GM12878 (cell line): ENCODE measurements at regions not wholly inside any gene's neighbourhood (a gene's known extent, or its start where the extent isn't known, plus 50 kb on each side); places are given as distances from the start of the nearest gene placed in this dataset.

Source experiments
- ATAC-seq: fragments of 200-7000 bp; cut with Tn5 transposase; 3 replicates; pipeline ENCODE4 v1.9.1; 2020; ENCODE audit warnings: mild to moderate bottlenecking, moderate library complexity
- BruUV-seq: library from RNA; stranded (reverse); fragments of 400-500 nt; replicated peaks from 2 replicates; lab custom pipeline; 2021; lab: Mats Ljungman, UMichigan
- CTCF ChIA-PET: fragments of 300-600 bp; sonication (Branson Sonifier 250); formaldehyde crosslinking; extraction: SDS; loops from one replicate; lab custom pipeline; 2021; ENCODE audit warnings: inconsistent platforms; lab: Yijun Ruan, JAX
- POLR2A ChIA-PET: fragments of 350-600 bp; formaldehyde crosslinking; extraction: SDS; loops from one replicate; lab custom pipeline; 2021; ENCODE audit warnings: inconsistent platforms; lab: Charles Lee
- RAD21 ChIA-PET: fragments of 300-600 bp; sonication (Branson Sonifier 250); formaldehyde crosslinking; loops from one replicate; lab custom pipeline; 2023; ENCODE audit warnings: antibody characterized with exemption; ENCODE audit not compliant: unreplicated experiment; lab: Charles Lee
- SMC1A ChIA-PET: fragments of 300-600 bp; sonication (Branson Sonifier 250); formaldehyde crosslinking; loops from one replicate; lab custom pipeline; 2023; ENCODE audit not compliant: unreplicated experiment, uncharacterized antibody; lab: Charles Lee
- DNase-seq: peaks from one replicate; pipeline ENCODE4 v3.0.0-alpha.2; 2011; ENCODE audit warnings: low read depth, low spot score
- FAIRE-seq: peaks from 3 replicates; lab custom pipeline; 2011; peaks lifted over from hg19 to GRCh38; lab: Jason Lieb, UNC
- H2AFZ ChIP-seq: 2 replicates; pipeline ENCODE4 v1.6.0; 2011; ENCODE audit warnings: low read depth, low read length, control low read depth; ENCODE audit not compliant: control insufficient read depth
- H3K27ac ChIP-seq: 2 replicates; pipeline ENCODE4 v1.5.1; 2011; ENCODE audit warnings: control low read depth; ENCODE audit not compliant: control insufficient read depth, insufficient read depth
- H3K27me3 ChIP-seq, 2 experiments: replicated peaks in 1 of 2; 2 replicates each; pipeline versions ENCODE4 v1.6.0 to v1.6.1; 2011; ENCODE audit warnings: low read length in 1 of 2; ENCODE audit not compliant: control insufficient read depth in 2 of 2, insufficient read depth in 2 of 2
- H3K36me3 ChIP-seq, 2 experiments: 2 replicates each; pipeline ENCODE4 v1.5.1; 2011; ENCODE audit warnings: low read length in 1 of 2; ENCODE audit not compliant: control insufficient read depth in 2 of 2, insufficient read depth in 2 of 2
- H3K4me1 ChIP-seq: 2 replicates; pipeline ENCODE4 v1.6.1; 2011; ENCODE audit warnings: mild to moderate bottlenecking, low read length, moderate library complexity, mixed read lengths; ENCODE audit not compliant: control insufficient read depth, insufficient read depth
- H3K4me2 ChIP-seq: 2 replicates; pipeline ENCODE4 v1.6.0; 2011; ENCODE audit warnings: control low read depth; ENCODE audit not compliant: control insufficient read depth, insufficient read depth
- H3K4me3 ChIP-seq: fragments of 200-600 bp; sonication (generic); 2 replicates; pipeline ENCODE4 v1.5.1; 2016
- H3K79me2 ChIP-seq: 2 replicates; pipeline ENCODE4 v1.6.0; 2011; ENCODE audit warnings: low read length; ENCODE audit not compliant: control insufficient read depth, insufficient read depth
- H3K9ac ChIP-seq: 2 replicates; pipeline ENCODE4 v1.8.0; 2011; ENCODE audit warnings: low read length, control low read depth, mixed read lengths; ENCODE audit not compliant: control insufficient read depth, insufficient read depth
- H3K9me3 ChIP-seq: replicated peaks from 3 replicates; pipeline ENCODE4 v1.5.1; 2011; ENCODE audit warnings: mild to moderate bottlenecking, low read length; ENCODE audit not compliant: control insufficient read depth, insufficient read depth
- H4K20me1 ChIP-seq: 2 replicates; pipeline ENCODE4 v1.6.0; 2011; ENCODE audit not compliant: control insufficient read depth, insufficient read depth
- CHD1 ChIP-seq: IDR thresholded peaks from 2 replicates; pipeline ENCODE4 v1.6.1; 2012; ENCODE audit warnings: low read depth, low read length, improper control_type of control experiment
- E4F1 ChIP-seq: fragments of 450-650 bp; IDR thresholded peaks from 2 replicates; pipeline ENCODE4 v1.6.1; 2018; ENCODE audit warnings: borderline replicate concordance, mild to moderate bottlenecking; ENCODE audit not compliant: partially characterized antibody
- HCFC1 ChIP-seq: fragments of 150-350 bp; IDR thresholded peaks from 2 replicates; pipeline ENCODE4 v1.6.1; 2014; ENCODE audit warnings: low read length
- MYB ChIP-seq: fragments of 150-350 bp; IDR thresholded peaks from 2 replicates; pipeline ENCODE4 v1.6.1; 2014; ENCODE audit warnings: mild to moderate bottlenecking, low read depth, low read length, borderline replicate concordance
- SMARCA5 ChIP-seq: fragments of 450-650 bp; IDR thresholded peaks from 2 replicates; pipeline ENCODE4 v1.6.1; 2017; ENCODE audit warnings: mild to moderate bottlenecking
- YBX1 ChIP-seq: fragments of 450-650 bp; IDR thresholded peaks from 2 replicates; pipeline ENCODE4 v1.6.1; 2016; ENCODE audit warnings: antibody characterized with exemption
- ZBTB4 ChIP-seq: fragments of 450-650 bp; formaldehyde crosslinking; IDR thresholded peaks from 2 replicates; pipeline ENCODE4 v1.4.0; 2022; ENCODE audit warnings: mild to moderate bottlenecking, moderate library complexity
- ZNF592 ChIP-seq: fragments of 450-650 bp; IDR thresholded peaks from 2 replicates; pipeline ENCODE4 v1.6.1; 2017; ENCODE audit warnings: mild to moderate bottlenecking, moderate library complexity
- WGBS: methylation state at CpG from one replicate; pipeline ENCODE4 v1.1.6; 2016; ENCODE audit warnings: low lambda C conversion rate; ENCODE audit not compliant: insufficient replicate concordance, insufficient coverage; ENCODE audit errors: missing lambda C conversion rate; 5-methylcytosine and 5-hydroxymethylcytosine counted together
- in situ Hi-C: fragments of 300-500 bp; cut with MboI; formaldehyde crosslinking; loops from 9 replicates; pipeline ENCODE4 v1.14.3; 2018; ENCODE audit warnings: mixed read lengths
- intact Hi-C: fragments of 100-400 bp; cut with micrococcal nuclease; formaldehyde crosslinking; loops from one replicate; pipeline ENCODE4 v1.14.2; 2022; ENCODE audit not compliant: unreplicated experiment

- Histone ChIP-seq H3K9ac (no peak overlapping the region), H3K27me3 (no peaks in the 10 kb centered on the region; a peak in 1 of 4 replicates), H3K4me1 (no peaks in the 10 kb centered on the region), H3K4me3 (no peak overlapping the region), H3K4me2 (no peak overlapping the region), H4K20me1 (no peaks in the 10 kb centered on the region), H3K79me2 (no peaks in the 10 kb centered on the region), H3K27ac (no peak overlapping the region), H3K9me3 (no peaks in the 10 kb centered on the region), H3K36me3 (no peaks in the 10 kb centered on the region), H2AFZ (no peak overlapping the region)
- POLR2A ChIA-PET: interaction anchor here (0.6 kb wide), 1 partner anchor 11 kb away, joined by 7 read pairs; no protein-coding TSS in a partner anchor
- TF ChIP-seq CHD1 (no peak), ZBTB4 (CRISPR knock-in tag) (no peak), HCFC1 (no peak), ZNF592 (no peak), MYB (no peak), YBX1 (no peak), E4F1 (no peak), SMARCA5 (no peak)
- 69% methylated on average over 3 of the region's 3 CpGs for WGBS
- no TSS peak for BruUV-seq
- FAIRE-seq: no peak
- CTCF ChIA-PET: interaction anchor here (1.0 kb wide), 1 partner anchor 32 kb away, joined by 3 read pairs; no protein-coding TSS in a partner anchor
- ATAC-seq: no peak
- no peak for DNase-seq
- SMC1A ChIA-PET: interaction anchor here (1.0 to 1.3 kb wide), 2 partner anchors 24 to 39 kb away, joined by 3 to 4 read pairs; no protein-coding TSS in a partner anchor
- RAD21 ChIA-PET: no interaction called here
- intact Hi-C loops (no loop called here), in situ Hi-C loops (no loop called here)
Measured at GRCh38 chr7:106514881-106515280, 146.1 kb downstream of the CCDC71L start.
